ENCODE measurements at regions not wholly inside any gene's neighbourhood (a gene's known extent, or its start where the extent isn't known, plus 50 kb on each side); places are given as distances from the start of the nearest gene placed in this dataset.

- ATAC-seq = no peak
- TF ChIP-seq ZFP3 (CRISPR knock-in tag; IDR thresholded peaks at IDR 0.05) = peak; percentile 93
- TF ChIP-seq ZNF8 (CRISPR knock-in tag; IDR thresholded peaks at IDR 0.05) = no peak
Measured at GRCh38 chr19:5220361-5220760, 120.3 kb downstream of the PTPRS start.

- no peak for ATAC-seq
- no peak for TF ChIP-seq ZC3H10 (CRISPR knock-in tag; IDR thresholded peaks at IDR 0.05)
- TF ChIP-seq ZFP3 (CRISPR knock-in tag; IDR thresholded peaks at IDR 0.05) = peak; percentile 98
Measured at GRCh38 chr19:5219551-5220304, 120.9 kb downstream of the PTPRS start.

GRCh38 chr19:5218963-5219530 lies 121.6 kb downstream of the PTPRS start:
- no peak for ATAC-seq
- TF ChIP-seq TCF4 (CRISPR knock-in tag; IDR thresholded peaks at IDR 0.05; ENCODE audit: borderline replicate concordance) = no peak
- no peak for TF ChIP-seq SNAI2 (CRISPR knock-in tag; IDR thresholded peaks at IDR 0.05)
- TF ChIP-seq POU6F1 (CRISPR knock-in tag; IDR thresholded peaks at IDR 0.05; ENCODE audit: borderline replicate concordance, low read depth) = no peak
- no peak for TF ChIP-seq ZNF565 (CRISPR knock-in tag; conservative IDR thresholded peaks at IDR 0.05; ENCODE audit: low read depth)
- no peak for TF ChIP-seq PPARA (CRISPR knock-in tag; IDR thresholded peaks at IDR 0.05; ENCODE audit: borderline replicate concordance)
- TF ChIP-seq OSR1 (CRISPR knock-in tag; IDR thresholded peaks at IDR 0.05) = no peak
- no peak for TF ChIP-seq ESRRG (CRISPR knock-in tag; IDR thresholded peaks at IDR 0.05)
- TF ChIP-seq ZFP30 (CRISPR knock-in tag; IDR thresholded peaks at IDR 0.05) = no peak
- TF ChIP-seq ARNTL (CRISPR knock-in tag; IDR thresholded peaks at IDR 0.05; ENCODE audit: borderline replicate concordance, low read depth) = no peak
- TF ChIP-seq GLIS3 (CRISPR knock-in tag; IDR thresholded peaks at IDR 0.05) = no peak
- no peak for TF ChIP-seq TSHZ2 (CRISPR knock-in tag; IDR thresholded peaks at IDR 0.05)
- no peak for TF ChIP-seq CSRNP3 (CRISPR knock-in tag; IDR thresholded peaks at IDR 0.05)
- no peak for TF ChIP-seq ZNF8 (CRISPR knock-in tag; IDR thresholded peaks at IDR 0.05)
- no peak for TF ChIP-seq PATZ1 (CRISPR knock-in tag; IDR thresholded peaks at IDR 0.05; ENCODE audit: borderline replicate concordance)
- TF ChIP-seq BACH2 (CRISPR knock-in tag; IDR thresholded peaks at IDR 0.05; ENCODE audit: borderline replicate concordance) = no peak
- TF ChIP-seq ISL1 (CRISPR knock-in tag; IDR thresholded peaks at IDR 0.05) = no peak
- TF ChIP-seq CREB5 (CRISPR knock-in tag; IDR thresholded peaks at IDR 0.05; ENCODE audit: low read depth) = no peak
